ENCODE measurements at regions not wholly inside any gene's neighbourhood (a gene's known extent, or its start where the extent isn't known, plus 50 kb on each side); places are given as distances from the start of the nearest gene placed in this dataset.

- peaks cover 0 to 28% (median 0%) of the 10 kb centered on the region in 9 donors for H3K27me3 ChIP-seq
- no peak for ATAC-seq
- TF ChIP-seq POLR2A (IDR thresholded peaks at IDR 0.05): no peak
- TF ChIP-seq CTCF (IDR thresholded peaks at IDR 0.05): no peak
- H3K9me3 ChIP-seq: no peaks in the 10 kb centered on the region
- intact Hi-C loops (cut with DNase I): no loop called here
- DNase-seq: no peak
- H3K4me1 ChIP-seq: no peaks in the 10 kb centered on the region
- no peaks in the 10 kb centered on the region for H3K36me3 ChIP-seq
- H3K4me3 ChIP-seq: no peak overlapping the region
- 70 to 78% (median 74%) methylated on average over 3 of the region's 3 CpGs for WGBS, 4 donors
- no peak overlapping the region for H3K27ac ChIP-seq
Measured at GRCh38 chr10:118439824-118440223, 97.7 kb upstream of the FAM204A start.

GRCh38 chr10:118436742-118437141 lies 94.6 kb upstream of the FAM204A start:
- no peaks in the 10 kb centered on the region for H3K9me3 ChIP-seq
- intact Hi-C loops (cut with DNase I): no loop called here
- no peak overlapping the region for H3K27ac ChIP-seq
- no peak for DNase-seq
- 46 to 90% (median 69%) methylated on average over 1 of the region's 1 CpG for WGBS, 4 donors
- H3K4me3 ChIP-seq: no peak overlapping the region
- no peak for ATAC-seq
- H3K4me1 ChIP-seq: no peaks in the 10 kb centered on the region
- peaks cover 0 to 25% (median 0%) of the 10 kb centered on the region in 9 donors for H3K27me3 ChIP-seq
- H3K36me3 ChIP-seq: no peaks in the 10 kb centered on the region
- no peak for TF ChIP-seq CTCF (IDR thresholded peaks at IDR 0.05)
- no peak for TF ChIP-seq POLR2A (IDR thresholded peaks at IDR 0.05)

- H3K4me3 ChIP-seq: no peak overlapping the region
- no peaks in the 10 kb centered on the region for H3K4me1 ChIP-seq
- TF ChIP-seq CTCF (IDR thresholded peaks at IDR 0.05) (no peak), POLR2A (IDR thresholded peaks at IDR 0.05) (no peak)
- 80 to 81% (median 80%) methylated on average over 6 of the region's 6 CpGs for WGBS, 4 donors
- DNase-seq: no peak
- intact Hi-C loops (cut with DNase I): no loop called here
- ATAC-seq: no peak
- peaks cover 0 to 5% (median 0%) of the 10 kb centered on the region in 9 donors for H3K27me3 ChIP-seq
- H3K9me3 ChIP-seq: peaks cover 0 to 4% (median 0%) of the 10 kb centered on the region in 12 donors
- no peaks in the 10 kb centered on the region for H3K36me3 ChIP-seq
- no peak overlapping the region for H3K27ac ChIP-seq
Measured at GRCh38 chr10:118430190-118430589, 88.1 kb upstream of the FAM204A start.

GRCh38 chr10:118423800-118424442 lies 81.8 kb upstream of the FAM204A start:
- peak; percentile 51 to 82 (median 62) for TF ChIP-seq CTCF (IDR thresholded peaks at IDR 0.05)
- no peak for TF ChIP-seq POLR2A (IDR thresholded peaks at IDR 0.05)
- 15 to 48% (median 21%) methylated on average over 15 of the region's 15 CpGs for WGBS, 4 donors
- no peak overlapping the region for H3K27ac ChIP-seq
- no peaks in the 10 kb centered on the region for H3K36me3 ChIP-seq
- no peak overlapping the region for H3K4me3 ChIP-seq
- ATAC-seq: peak in 3 of 4 donors; percentile 84 to 90 (median 87)
- peak; percentile 49 to 83 (median 77) for DNase-seq
- peaks cover 0 to 14% (median 0%) of the 10 kb centered on the region in 9 donors for H3K27me3 ChIP-seq
- H3K9me3 ChIP-seq: no peaks in the 10 kb centered on the region
- intact Hi-C loops (cut with DNase I): loop anchor here in 8 of 10 donors (2.0 to 10.0 kb wide), 5 partner anchors 79 to 929 kb away; partner anchors contain the start of gene FAM204A (in 1 of the 8)
- no peaks in the 10 kb centered on the region for H3K4me1 ChIP-seq

Data from heart left ventricle (tissue), 16 donors.